ENCODE measurements at regions not wholly inside any gene's neighbourhood (a gene's known extent, or its start where the extent isn't known, plus 50 kb on each side); places are given as distances from the start of the nearest gene placed in this dataset.

GRCh38 chr1:38270849-38271633 is 224.4 kb upstream of the POU3F1 start:
- Histone ChIP-seq H4K20me1 (ENCODE audit: insufficient read depth) (no peaks in the 10 kb centered on the region), H3K4me2 (ENCODE audit: low read length) (no peak overlapping the region), H3K27ac (ENCODE audit: low read length) (peak overlapping the region; percentile 75), H2AFZ (ENCODE audit: low read depth, low read length) (peak overlapping the region; percentile 35), H3K9ac (ENCODE audit: low read length) (peak overlapping the region; percentile 58), H3K9me2 (ENCODE audit: insufficient read depth, low read length) (no peaks in the 10 kb centered on the region), H3K27me3 (ENCODE audit: insufficient read depth, low read depth, low read length) (no peaks in the 10 kb centered on the region), H3F3A (ENCODE audit: insufficient read depth, low read length, poor library complexity, severe bottlenecking) (no peaks in the 10 kb centered on the region), H3K36me3 (ENCODE audit: insufficient read depth, low read length) (no peaks in the 10 kb centered on the region), H3K4me3 (ENCODE audit: low read length) (peak overlapping the region; percentile 44), H3K9me3 (ENCODE audit: low read length) (no peaks in the 10 kb centered on the region), H3K79me2 (replicated peaks; ENCODE audit: insufficient read depth, low read length) (no peaks in the 10 kb centered on the region)
- no peak for TF ChIP-seq SMC3 (conservative IDR thresholded peaks at IDR 0.05; ENCODE audit: poor library complexity)
- TF ChIP-seq POLR2AphosphoS5 (IDR thresholded peaks at IDR 0.05), result no peak
- no peak for TF ChIP-seq REST (IDR thresholded peaks at IDR 0.05; ENCODE audit: borderline replicate concordance)
- no peak for TF ChIP-seq MXI1 (conservative IDR thresholded peaks at IDR 0.05; ENCODE audit: poor library complexity, severe bottlenecking)
- TF ChIP-seq RAD21 (conservative IDR thresholded peaks at IDR 0.05), result no peak
- no peak for TF ChIP-seq CTCF (IDR thresholded peaks at IDR 0.05; ENCODE audit: poor library complexity, severe bottlenecking)
- TF ChIP-seq EP300 (conservative IDR thresholded peaks at IDR 0.05; ENCODE audit: poor library complexity, severe bottlenecking), result no peak
- no peak for TF ChIP-seq TAF1 (IDR thresholded peaks at IDR 0.05; ENCODE audit: low read depth)

GRCh38 chr1:38269923-38270848 is 223.6 kb upstream of the POU3F1 start:
- no peaks in the 10 kb centered on the region for H3K27me3 ChIP-seq (ENCODE audit: insufficient read depth, low read depth, low read length)
- peak overlapping the region; percentile 35 for H2AFZ ChIP-seq (ENCODE audit: low read depth, low read length)
- H3K79me2 ChIP-seq (replicated peaks; ENCODE audit: insufficient read depth, low read length), result no peaks in the 10 kb centered on the region
- H3K4me3 ChIP-seq (ENCODE audit: low read length), result peak overlapping the region; percentile 44
- H3F3A ChIP-seq (ENCODE audit: insufficient read depth, low read length, poor library complexity, severe bottlenecking), result no peaks in the 10 kb centered on the region
- H3K4me2 ChIP-seq (ENCODE audit: low read length), result peak overlapping the region; percentile 38
- H4K20me1 ChIP-seq (ENCODE audit: insufficient read depth), result no peaks in the 10 kb centered on the region
- H3K27ac ChIP-seq (ENCODE audit: low read length), result peak overlapping the region; percentile 75
- no peaks in the 10 kb centered on the region for H3K9me2 ChIP-seq (ENCODE audit: insufficient read depth, low read length)
- H3K36me3 ChIP-seq (ENCODE audit: insufficient read depth, low read length), result no peaks in the 10 kb centered on the region
- TF ChIP-seq RAD21 (conservative IDR thresholded peaks at IDR 0.05), result no peak
- peak; percentile 24 for TF ChIP-seq EP300 (conservative IDR thresholded peaks at IDR 0.05; ENCODE audit: poor library complexity, severe bottlenecking)
- H3K9ac ChIP-seq (ENCODE audit: low read length), result peak overlapping the region; percentile 58
- H3K9me3 ChIP-seq (ENCODE audit: low read length), result no peaks in the 10 kb centered on the region

All from neural cell (in vitro differentiated cells).